T-cell (primary cell): ENCODE measurements at regions not wholly inside any gene's neighbourhood (a gene's known extent, or its start where the extent isn't known, plus 50 kb on each side); places are given as distances from the start of the nearest gene placed in this dataset.

Experiments
- ATAC-seq, 4 experiments: fragments of 200-7000 bp in 3 of 4; fragments of 150-1000 bp in 1 of 4; cut with Tn5 transposase; replicated peaks in 1 of 4; 1 replicate in 3 of 4; 2 replicates in 1 of 4; pipeline ENCODE4 v1.10.0; 2021; ENCODE audit warnings: moderate library complexity in 3 of 4, mild to moderate bottlenecking in 2 of 4, moderate number of reproducible peaks in 1 of 4
- CTCF ChIA-PET, 2 donors: fragments of 300-600 bp; sonication (Branson Sonifier 250); formaldehyde crosslinking; loops; one replicate each; lab custom pipeline; 2022; ENCODE audit warnings: antibody characterized with exemption in 2 of 2; lab: Charles Lee
- POLR2A ChIA-PET, 2 donors: fragments of 300-600 bp; sonication (Branson Sonifier 250); formaldehyde crosslinking; loops; one replicate each; lab custom pipeline; 2022; ENCODE audit warnings: antibody characterized with exemption in 2 of 2; lab: Charles Lee
- DNase-seq, 35 experiments: peaks; one replicate each; pipeline versions ENCODE4 v3.0.0 to v3.0.0-alpha.2; 2013 to 2023
- H3K27ac ChIP-seq: one replicate; pipeline ENCODE4 v1.5.1; 2013; ENCODE audit warnings: low read length
- H3K27me3 ChIP-seq, 2 experiments: replicated peaks in 1 of 2; 1 replicate in 1 of 2; 2 replicates in 1 of 2; pipeline versions ENCODE4 v1.6.1 to v1.7.0; 2013; ENCODE audit warnings: low read length in 1 of 2, mixed read lengths in 1 of 2; ENCODE audit not compliant: control insufficient read depth in 2 of 2, insufficient read depth in 2 of 2; ENCODE audit errors: extremely low read depth in 1 of 2
- H3K36me3 ChIP-seq, 2 donors: 1 replicate in 1 of 2; 2 replicates in 1 of 2; pipeline versions ENCODE4 v1.6.1 to v1.7.0; 2013; ENCODE audit warnings: low read length in 1 of 2; ENCODE audit not compliant: control insufficient read depth in 2 of 2, insufficient read depth in 1 of 2; ENCODE audit errors: extremely low read depth in 1 of 2
- H3K4me1 ChIP-seq, 2 experiments: 1 replicate in 1 of 2; 2 replicates in 1 of 2; pipeline versions ENCODE4 v1.6.1 to v1.7.0; 2013; ENCODE audit warnings: low read length in 2 of 2, mixed read lengths in 1 of 2; ENCODE audit not compliant: insufficient read depth in 2 of 2, control insufficient read depth in 1 of 2; ENCODE audit errors: extremely low read depth in 1 of 2
- H3K4me3 ChIP-seq, 2 donors: 1 replicate in 1 of 2; 2 replicates in 1 of 2; pipeline versions ENCODE4 v1.5.1 to v1.7.0; 2013; ENCODE audit warnings: mild to moderate bottlenecking in 2 of 2, low read length in 1 of 2, moderate library complexity in 1 of 2; ENCODE audit not compliant: control insufficient read depth in 1 of 2; ENCODE audit errors: extremely low read depth in 1 of 2
- H3K9me3 ChIP-seq: 2 replicates; pipeline ENCODE4 v1.7.0; 2013
- H3K27ac Mint-ChIP-seq, 2 donors: one replicate each; pipeline ENCODE4 v1.8.0; 2020 to 2021; ENCODE audit warnings: mild to moderate bottlenecking in 2 of 2, mixed read lengths in 2 of 2
- H3K27me3 Mint-ChIP-seq, 2 donors: one replicate each; pipeline ENCODE4 v1.8.0; 2021 to 2022; ENCODE audit warnings: mixed read lengths in 2 of 2
- H3K36me3 Mint-ChIP-seq: one replicate; pipeline ENCODE4 v1.8.0; 2021; ENCODE audit warnings: mixed read lengths
- H3K4me1 Mint-ChIP-seq, 3 donors: one replicate each; pipeline ENCODE4 v1.8.0; 2020 to 2022; ENCODE audit warnings: mixed read lengths in 3 of 3, mild to moderate bottlenecking in 1 of 3
- H3K4me3 Mint-ChIP-seq, 3 donors: one replicate each; pipeline ENCODE4 v1.8.0; 2020 to 2022; ENCODE audit warnings: mild to moderate bottlenecking in 3 of 3, mixed read lengths in 3 of 3, moderate library complexity in 3 of 3
- H3K9me3 Mint-ChIP-seq, 3 donors: one replicate each; pipeline ENCODE4 v1.8.0; 2020 to 2022; ENCODE audit warnings: mixed read lengths in 3 of 3
- WGBS: methylation state at CpG from one replicate; pipeline ENCODE4 v1.1.5; 2013; ENCODE audit warnings: missing lambda C conversion rate; ENCODE audit not compliant: insufficient coverage; 5-methylcytosine and 5-hydroxymethylcytosine counted together

GRCh38 chr11:128300785-128301184, 286.6 kb downstream of the ETS1 start:
- Mint-ChIP-seq H3K36me3 (no peaks in the 10 kb centered on the region), H3K27ac (peak overlapping the region; percentile 98), H3K4me1 (peaks cover 91 to 96% (median 94%) of the 10 kb centered on the region in 3 donors), H3K4me3 (peak overlapping the region; percentile 61 to 83 (median 66)), H3K9me3 (no peaks in the 10 kb centered on the region), H3K27me3 (no peaks in the 10 kb centered on the region)
- no peak overlapping the region for H3K4me3 ChIP-seq
- ChIA-PET CTCF (interaction anchor here (0.6 to 4.1 kb wide), 10 partner anchors 10 to 531 kb away, joined by 3 to 40 read pairs (median 4); no protein-coding TSS in a partner anchor), POLR2A (interaction anchor here (0.6 to 4.5 kb wide), 14 partner anchors 9 to 436 kb away, joined by 3 to 52 read pairs (median 5); no protein-coding TSS in a partner anchor)
- no peaks in the 10 kb centered on the region for H3K27me3 ChIP-seq
- DNase-seq (peak in 1 of 35 experiments; percentile 56), ATAC-seq (no peak)
- H3K36me3 ChIP-seq = no peaks in the 10 kb centered on the region
- H3K27ac ChIP-seq = peak overlapping the region; percentile 99
- peaks cover 71 to 85% of the 10 kb centered on the region in 2 experiments for H3K4me1 ChIP-seq
- H3K9me3 ChIP-seq = no peaks in the 10 kb centered on the region
- WGBS = no CpG with 5 or more reads among the region's 2 CpGs

- 88% methylated on average over 1 of the region's 6 CpGs for WGBS
- peaks cover 9% of the 10 kb centered on the region for H3K36me3 Mint-ChIP-seq
- peak overlapping the region; percentile 32 to 83 (median 66) for H3K4me3 Mint-ChIP-seq
- POLR2A ChIA-PET = interaction anchor here in 1 of 2 donors (1.0 to 4.5 kb wide), 3 partner anchors 8 to 178 kb away, joined by 3 to 52 read pairs (median 3); no protein-coding TSS in a partner anchor
- no peaks in the 10 kb centered on the region for H3K9me3 ChIP-seq
- peak overlapping the region; percentile 99 for H3K27ac ChIP-seq
- CTCF ChIA-PET = interaction anchor here in 1 of 2 donors (0.6 to 4.1 kb wide), 5 partner anchors 11 to 340 kb away, joined by 3 to 29 read pairs (median 3); no protein-coding TSS in a partner anchor
- H3K27ac Mint-ChIP-seq = peak overlapping the region; percentile 98
- H3K9me3 Mint-ChIP-seq = peaks cover 0 to 3% (median 0%) of the 10 kb centered on the region in 3 donors
- DNase-seq (no peak), ATAC-seq (no peak)
- no peak overlapping the region for H3K4me3 ChIP-seq
- no peaks in the 10 kb centered on the region for H3K27me3 ChIP-seq
- H3K27me3 Mint-ChIP-seq = no peaks in the 10 kb centered on the region
- no peaks in the 10 kb centered on the region for H3K36me3 ChIP-seq
- H3K4me1 Mint-ChIP-seq = peaks cover 91 to 96% (median 94%) of the 10 kb centered on the region in 3 donors
- H3K4me1 ChIP-seq = peaks cover 77 to 91% of the 10 kb centered on the region in 2 experiments
Observed at GRCh38 chr11:128299132-128299726, 288.1 kb downstream of the ETS1 start.

DNA sequence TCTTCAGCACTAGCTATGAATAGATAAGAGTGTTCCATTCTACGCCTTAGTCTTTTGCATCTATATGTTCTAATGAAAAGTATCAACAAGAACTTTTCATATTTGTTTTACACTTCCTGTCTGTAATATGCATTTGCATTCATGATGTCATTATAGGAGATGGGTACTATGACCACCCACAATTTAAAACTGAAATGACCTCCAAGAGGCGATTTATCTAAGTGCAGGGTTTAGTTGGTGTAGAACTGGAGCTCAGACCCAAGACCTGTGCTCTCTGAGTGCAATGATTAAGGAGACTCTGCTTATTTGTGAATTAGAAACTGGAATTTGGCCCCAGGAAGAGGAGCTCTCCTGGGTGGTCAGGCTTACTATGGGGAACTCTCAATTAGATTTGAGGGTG, 289.1 kb downstream of the ETS1 start:
- ATAC-seq = no peak
- Mint-ChIP-seq H3K36me3 (peaks cover 9% of the 10 kb centered on the region), H3K4me1 (peaks cover 91 to 96% (median 94%) of the 10 kb centered on the region in 3 donors), H3K27me3 (no peaks in the 10 kb centered on the region), H3K9me3 (peaks cover 0 to 3% (median 0%) of the 10 kb centered on the region in 3 donors), H3K27ac (peak overlapping the region; percentile 98), H3K4me3 (peak overlapping the region in 2 of 3 donors; percentile 15 to 83)
- Histone ChIP-seq H3K4me3 (no peak overlapping the region), H3K27ac (peak overlapping the region; percentile 99), H3K27me3 (no peaks in the 10 kb centered on the region), H3K4me1 (peaks cover 77 to 90% of the 10 kb centered on the region in 2 experiments), H3K36me3 (no peaks in the 10 kb centered on the region), H3K9me3 (no peaks in the 10 kb centered on the region)
- no CpG with 5 or more reads among the region's 2 CpGs for WGBS
- ChIA-PET CTCF (interaction anchor here in 1 of 2 donors (0.7 to 2.4 kb wide), 4 partner anchors 10 to 167 kb away, joined by 3 to 5 read pairs (median 3); no protein-coding TSS in a partner anchor), POLR2A (interaction anchor here (0.5 to 1.1 kb wide), 4 partner anchors 108 to 211 kb away, joined by 3 to 5 read pairs (median 3); no protein-coding TSS in a partner anchor)
- no peak for DNase-seq

DNA sequence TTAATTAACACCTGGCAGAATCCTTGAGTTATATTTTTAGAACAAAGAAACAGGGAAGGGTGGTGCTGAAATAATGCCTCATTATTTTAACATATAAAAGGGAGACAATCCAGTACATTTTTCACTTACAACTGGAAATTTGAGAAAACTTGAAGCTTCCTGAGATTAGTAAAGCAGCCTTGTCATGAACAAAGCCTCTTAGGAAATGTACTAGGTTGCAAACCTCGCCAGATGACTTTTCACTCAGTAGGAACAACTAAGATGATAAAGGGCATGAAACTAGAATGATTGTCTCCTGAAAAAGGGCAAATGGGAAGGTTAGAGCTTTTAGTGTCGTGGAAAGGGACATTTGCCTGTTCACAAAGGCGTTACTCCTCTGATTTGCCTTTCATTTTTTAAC, 289.6 kb downstream of the ETS1 start:
- DNase-seq (no peak), ATAC-seq (no peak)
- Histone ChIP-seq H3K27me3 (no peaks in the 10 kb centered on the region), H3K4me1 (peaks cover 77 to 90% of the 10 kb centered on the region in 2 experiments), H3K9me3 (no peaks in the 10 kb centered on the region), H3K27ac (peak overlapping the region; percentile 99), H3K4me3 (no peak overlapping the region), H3K36me3 (no peaks in the 10 kb centered on the region)
- H3K4me1 Mint-ChIP-seq = peaks cover 91 to 96% (median 94%) of the 10 kb centered on the region in 3 donors
- CTCF ChIA-PET = interaction anchor here in 1 of 2 donors (0.7 to 2.4 kb wide), 3 partner anchors 9 to 28 kb away, joined by 3 to 5 read pairs (median 3); no protein-coding TSS in a partner anchor
- POLR2A ChIA-PET = interaction anchor here (0.5 to 1.1 kb wide), 4 partner anchors 107 to 211 kb away, joined by 3 to 5 read pairs (median 3); no protein-coding TSS in a partner anchor
- peaks cover 0 to 3% (median 0%) of the 10 kb centered on the region in 3 donors for H3K9me3 Mint-ChIP-seq
- H3K4me3 Mint-ChIP-seq = peak overlapping the region in 1 of 3 donors; percentile 83
- peaks cover 9% of the 10 kb centered on the region for H3K36me3 Mint-ChIP-seq
- WGBS = 74% methylated on average over 3 of the region's 3 CpGs
- no peaks in the 10 kb centered on the region for H3K27me3 Mint-ChIP-seq
- peak overlapping the region; percentile 98 for H3K27ac Mint-ChIP-seq

DNA sequence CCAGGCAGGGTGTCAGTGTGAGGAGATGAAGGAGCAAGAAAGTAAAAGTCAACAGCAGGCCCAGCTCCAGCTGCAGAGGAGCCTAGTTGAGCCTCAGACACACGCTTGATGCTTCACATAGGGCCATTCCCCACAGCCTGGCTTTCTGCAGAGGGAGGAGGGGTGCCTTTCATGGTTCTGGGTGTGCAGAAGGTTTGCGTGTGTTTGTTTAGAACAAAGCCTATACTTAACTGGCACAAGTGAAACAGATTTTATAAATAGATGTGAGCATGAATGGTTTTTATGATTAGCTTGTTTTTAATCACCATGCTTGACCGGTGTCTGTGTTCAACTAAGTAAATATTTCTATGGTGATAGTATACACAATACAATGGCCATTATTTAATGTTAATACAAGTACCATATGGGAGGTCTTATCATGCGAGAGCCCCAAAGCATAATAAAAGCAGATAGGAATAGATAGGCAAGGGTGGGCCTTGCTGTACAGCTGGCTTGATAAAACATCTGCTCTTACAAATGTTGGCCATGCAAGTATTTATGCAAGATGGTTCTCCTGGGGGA, 290.2 kb downstream of the ETS1 start:
- no peak overlapping the region for H3K4me3 ChIP-seq
- Mint-ChIP-seq H3K27ac (peak overlapping the region; percentile 98), H3K36me3 (peaks cover 9% of the 10 kb centered on the region), H3K4me3 (peak overlapping the region in 2 of 3 donors; percentile 3 to 83), H3K27me3 (no peaks in the 10 kb centered on the region), H3K4me1 (peaks cover 91 to 96% (median 96%) of the 10 kb centered on the region in 3 donors), H3K9me3 (peaks cover 0 to 3% (median 0%) of the 10 kb centered on the region in 3 donors)
- CTCF ChIA-PET = interaction anchor here in 1 of 2 donors (0.7 to 2.4 kb wide), 4 partner anchors 9 to 333 kb away, joined by 3 to 5 read pairs (median 3); no protein-coding TSS in a partner anchor
- 0% methylated on average over 1 of the region's 4 CpGs for WGBS
- ATAC-seq = peak; percentile 56 to 72 (median 58)
- POLR2A ChIA-PET = interaction anchor here (0.6 to 1.1 kb wide), 4 partner anchors 173 to 541 kb away, joined by 3 to 13 read pairs (median 4); no protein-coding TSS in a partner anchor
- peak in 19 of 35 experiments; percentile 23 to 63 (median 37) for DNase-seq
- no peaks in the 10 kb centered on the region for H3K36me3 ChIP-seq
- H3K27me3 ChIP-seq = no peaks in the 10 kb centered on the region
- H3K9me3 ChIP-seq = no peaks in the 10 kb centered on the region
- peaks cover 81 to 96% of the 10 kb centered on the region in 2 experiments for H3K4me1 ChIP-seq
- H3K27ac ChIP-seq = peak overlapping the region; percentile 99

- H3K27ac ChIP-seq = peak overlapping the region; percentile 99
- H3K4me1 Mint-ChIP-seq = peaks cover 98 to 99% (median 99%) of the 10 kb centered on the region in 3 donors
Observed at GRCh38 chr11:128294671-128295050, 292.7 kb downstream of the ETS1 start.

More at GRCh38 chr11:128294671-128295050, 292.7 kb downstream of the ETS1 start:
- no peak for DNase-seq
- Histone ChIP-seq H3K4me3 (no peak overlapping the region), H3K9me3 (no peaks in the 10 kb centered on the region), H3K27me3 (no peaks in the 10 kb centered on the region), H3K36me3 (no peaks in the 10 kb centered on the region), H3K4me1 (peaks cover 85 to 90% of the 10 kb centered on the region in 2 experiments)
- CTCF ChIA-PET = interaction anchor here in 1 of 2 donors (0.9 to 1.7 kb wide), 2 partner anchors 210 to 337 kb away, joined by 3 to 4 read pairs; no protein-coding TSS in a partner anchor
- H3K27ac Mint-ChIP-seq = peak overlapping the region; percentile 98 to 100
- peak overlapping the region in 1 of 3 donors; percentile 56 for H3K4me3 Mint-ChIP-seq
- no CpG with 5 or more reads among the region's 1 CpG for WGBS
- peaks cover 0 to 3% (median 0%) of the 10 kb centered on the region in 3 donors for H3K9me3 Mint-ChIP-seq
- POLR2A ChIA-PET = interaction anchor here in 1 of 2 donors (0.5 kb wide), 1 partner anchor 117 kb away, joined by 9 read pairs; no protein-coding TSS in a partner anchor
- H3K27me3 Mint-ChIP-seq = no peaks in the 10 kb centered on the region
- ATAC-seq = no peak
- peaks cover 9% of the 10 kb centered on the region for H3K36me3 Mint-ChIP-seq
